Upper lobe of right lung (tissue), 1 donor: ENCODE measurements at regions not wholly inside any gene's neighbourhood (a gene's known extent, or its start where the extent isn't known, plus 50 kb on each side); places are given as distances from the start of the nearest gene placed in this dataset.

Source experiments
- ATAC-seq: fragments of 200-7000 bp; cut with Tn5 transposase; one replicate; pipeline ENCODE4 v1.9.1; 2020; ENCODE audit warnings: mild to moderate bottlenecking, moderate library complexity
- DNase-seq: peaks from one replicate; pipeline ENCODE4 v3.0.0-alpha.2; 2020
- H3K27ac ChIP-seq: fragments of 200-600 bp; one replicate; pipeline ENCODE4 v1.8.0; 2022
- H3K27me3 ChIP-seq: fragments of 200-600 bp; one replicate; pipeline ENCODE4 v1.8.0; 2022; ENCODE audit warnings: mild to moderate bottlenecking
- H3K36me3 ChIP-seq: fragments of 200-600 bp; one replicate; pipeline ENCODE4 v1.8.0; 2022
- H3K4me1 ChIP-seq: fragments of 200-600 bp; one replicate; pipeline ENCODE4 v1.8.0; 2022
- H3K4me3 ChIP-seq: fragments of 200-600 bp; one replicate; pipeline ENCODE4 v1.8.0; 2022; ENCODE audit warnings: mild to moderate bottlenecking
- H3K9me3 ChIP-seq: fragments of 200-600 bp; one replicate; pipeline ENCODE4 v1.8.0; 2022
- intact Hi-C: fragments of 100-400 bp; cut with DNase I; formaldehyde crosslinking; loops from one replicate; pipeline ENCODE4 v1.11.0; 2022
- TF ChIP-seq, protein P1 (sequence below): fragments of 200-600 bp; IDR thresholded peaks from one replicate; pipeline ENCODE4 v1.8.0; 2022; ENCODE audit warnings: antibody characterized with exemption
- donor health status: DM: no; HTN: yes; CAD: no; lungs with severe emphysema.

DNA sequence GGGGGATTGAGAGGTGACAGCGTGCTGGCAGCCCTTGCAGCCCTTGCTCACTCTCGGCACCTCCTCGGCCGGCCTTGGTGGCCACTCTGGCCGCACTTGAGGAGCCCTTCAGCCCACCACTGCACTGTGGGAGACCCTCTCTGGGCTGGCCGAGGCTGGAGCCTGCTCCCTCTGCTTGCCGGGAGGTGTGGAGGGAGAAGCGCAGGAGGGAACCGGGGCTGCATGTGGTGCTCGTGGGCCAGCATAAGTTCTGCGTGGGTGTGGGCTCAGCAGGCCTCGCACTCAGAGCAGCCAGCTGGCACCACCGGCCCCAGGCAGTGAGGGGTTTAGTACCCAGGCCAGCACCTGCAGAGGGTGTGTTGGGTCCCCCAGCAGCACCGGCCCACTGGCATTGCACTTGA is 912.2 kb upstream of the ADGRB3 start:
- Histone ChIP-seq H3K4me1 (no peaks in the 10 kb centered on the region), H3K27ac (no peak overlapping the region), H3K9me3 (peaks cover 6% of the 10 kb centered on the region), H3K4me3 (no peak overlapping the region), H3K36me3 (no peaks in the 10 kb centered on the region), H3K27me3 (no peaks in the 10 kb centered on the region)
- no peak for DNase-seq
- TF ChIP-seq, protein P1, sequence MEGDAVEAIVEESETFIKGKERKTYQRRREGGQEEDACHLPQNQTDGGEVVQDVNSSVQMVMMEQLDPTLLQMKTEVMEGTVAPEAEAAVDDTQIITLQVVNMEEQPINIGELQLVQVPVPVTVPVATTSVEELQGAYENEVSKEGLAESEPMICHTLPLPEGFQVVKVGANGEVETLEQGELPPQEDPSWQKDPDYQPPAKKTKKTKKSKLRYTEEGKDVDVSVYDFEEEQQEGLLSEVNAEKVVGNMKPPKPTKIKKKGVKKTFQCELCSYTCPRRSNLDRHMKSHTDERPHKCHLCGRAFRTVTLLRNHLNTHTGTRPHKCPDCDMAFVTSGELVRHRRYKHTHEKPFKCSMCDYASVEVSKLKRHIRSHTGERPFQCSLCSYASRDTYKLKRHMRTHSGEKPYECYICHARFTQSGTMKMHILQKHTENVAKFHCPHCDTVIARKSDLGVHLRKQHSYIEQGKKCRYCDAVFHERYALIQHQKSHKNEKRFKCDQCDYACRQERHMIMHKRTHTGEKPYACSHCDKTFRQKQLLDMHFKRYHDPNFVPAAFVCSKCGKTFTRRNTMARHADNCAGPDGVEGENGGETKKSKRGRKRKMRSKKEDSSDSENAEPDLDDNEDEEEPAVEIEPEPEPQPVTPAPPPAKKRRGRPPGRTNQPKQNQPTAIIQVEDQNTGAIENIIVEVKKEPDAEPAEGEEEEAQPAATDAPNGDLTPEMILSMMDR = no peak
- intact Hi-C loops = no loop called here
- no peak for ATAC-seq

GRCh38 chr6:67717281-67717680 is 917.8 kb upstream of the ADGRB3 start:
- TF ChIP-seq, protein P1 = no peak
- ATAC-seq = peak; percentile 60
- Histone ChIP-seq H3K4me3 (no peak overlapping the region), H3K9me3 (no peaks in the 10 kb centered on the region), H3K4me1 (no peaks in the 10 kb centered on the region), H3K27me3 (no peaks in the 10 kb centered on the region), H3K27ac (no peak overlapping the region), H3K36me3 (no peaks in the 10 kb centered on the region)
- intact Hi-C loops = no loop called here
- no peak for DNase-seq

DNA sequence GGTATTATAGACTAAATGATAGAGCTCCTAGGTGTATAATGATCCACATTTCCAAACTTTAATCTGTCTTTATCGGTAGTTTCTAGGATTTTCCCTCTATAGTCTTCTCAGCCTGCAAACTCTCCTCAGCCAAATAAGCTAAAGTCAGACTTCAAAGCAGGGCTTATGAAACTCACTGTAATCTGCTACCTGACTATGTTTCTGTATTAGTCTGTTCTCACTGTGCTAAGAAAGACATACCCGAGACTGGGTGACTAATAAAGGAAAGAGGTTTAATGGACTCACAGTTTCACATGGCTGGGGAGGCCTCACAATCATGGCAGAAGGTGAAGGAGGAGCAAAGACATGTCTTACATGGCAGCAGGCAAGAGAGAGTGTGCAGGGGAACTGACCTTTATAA is 928.7 kb upstream of the ADGRB3 start:
- H3K36me3 ChIP-seq = no peaks in the 10 kb centered on the region
- TF ChIP-seq, protein P1 = no peak
- intact Hi-C loops = no loop called here
- no peak overlapping the region for H3K27ac ChIP-seq
- H3K4me3 ChIP-seq = no peak overlapping the region
- DNase-seq (no peak), ATAC-seq (no peak)
- no peaks in the 10 kb centered on the region for H3K27me3 ChIP-seq
- no peaks in the 10 kb centered on the region for H3K4me1 ChIP-seq
- no peaks in the 10 kb centered on the region for H3K9me3 ChIP-seq

- Histone ChIP-seq H3K4me3 (no peak overlapping the region), H3K36me3 (no peaks in the 10 kb centered on the region), H3K27ac (no peak overlapping the region), H3K4me1 (no peaks in the 10 kb centered on the region), H3K27me3 (no peaks in the 10 kb centered on the region), H3K9me3 (no peaks in the 10 kb centered on the region)
- ATAC-seq (peak; percentile 84), DNase-seq (no peak)
- intact Hi-C loops = no loop called here
- TF ChIP-seq, protein P1 = no peak
Measured at GRCh38 chr6:67698534-67698933, 936.5 kb upstream of the ADGRB3 start.

GRCh38 chr6:67694127-67694526 is 941.0 kb upstream of the ADGRB3 start:
- Histone ChIP-seq H3K9me3 (no peaks in the 10 kb centered on the region), H3K4me3 (no peak overlapping the region), H3K4me1 (no peaks in the 10 kb centered on the region), H3K27ac (no peak overlapping the region), H3K27me3 (no peaks in the 10 kb centered on the region), H3K36me3 (no peaks in the 10 kb centered on the region)
- DNase-seq (no peak), ATAC-seq (no peak)
- TF ChIP-seq, protein P1 = no peak
- intact Hi-C loops = no loop called here

- Histone ChIP-seq H3K27me3 (no peaks in the 10 kb centered on the region), H3K27ac (no peak overlapping the region), H3K4me1 (no peaks in the 10 kb centered on the region), H3K4me3 (no peak overlapping the region), H3K9me3 (no peaks in the 10 kb centered on the region), H3K36me3 (no peaks in the 10 kb centered on the region)
- TF ChIP-seq, protein P1 = no peak
- ATAC-seq (no peak), DNase-seq (no peak)
- intact Hi-C loops = no loop called here
Measured at GRCh38 chr6:67689329-67689728, 945.8 kb upstream of the ADGRB3 start.
